Right ventricle myocardium inferior (tissue), 1 donor: ENCODE measurements at regions not wholly inside any gene's neighbourhood (a gene's known extent, or its start where the extent isn't known, plus 50 kb on each side); places are given as distances from the start of the nearest gene placed in this dataset.
A peak's percentile ranks its signal among the peaks of the same experiment; 100 is the strongest.
"Not testable (repeated sequence)": the region's sequence is repeated elsewhere in the genome, so short reads cannot be mapped to it uniquely, and the experiment has no call there.

Source experiments
- ATAC-seq: fragments of 200-7000 bp; cut with Tn5 transposase; one replicate; pipeline ENCODE4 v1.9.1; 2020; ENCODE audit warnings: mild to moderate bottlenecking, moderate library complexity
- DNase-seq: peaks from one replicate; pipeline ENCODE4 v3.0.0; 2021; ENCODE audit errors: missing footprints
- intact Hi-C: fragments of 100-400 bp; cut with DNase I; formaldehyde crosslinking; loops from one replicate; pipeline ENCODE4 v1.11.0; 2022
- donor health status: DM: no; HTN: yes; CAD: no; lungs with severe emphysema.

DNA sequence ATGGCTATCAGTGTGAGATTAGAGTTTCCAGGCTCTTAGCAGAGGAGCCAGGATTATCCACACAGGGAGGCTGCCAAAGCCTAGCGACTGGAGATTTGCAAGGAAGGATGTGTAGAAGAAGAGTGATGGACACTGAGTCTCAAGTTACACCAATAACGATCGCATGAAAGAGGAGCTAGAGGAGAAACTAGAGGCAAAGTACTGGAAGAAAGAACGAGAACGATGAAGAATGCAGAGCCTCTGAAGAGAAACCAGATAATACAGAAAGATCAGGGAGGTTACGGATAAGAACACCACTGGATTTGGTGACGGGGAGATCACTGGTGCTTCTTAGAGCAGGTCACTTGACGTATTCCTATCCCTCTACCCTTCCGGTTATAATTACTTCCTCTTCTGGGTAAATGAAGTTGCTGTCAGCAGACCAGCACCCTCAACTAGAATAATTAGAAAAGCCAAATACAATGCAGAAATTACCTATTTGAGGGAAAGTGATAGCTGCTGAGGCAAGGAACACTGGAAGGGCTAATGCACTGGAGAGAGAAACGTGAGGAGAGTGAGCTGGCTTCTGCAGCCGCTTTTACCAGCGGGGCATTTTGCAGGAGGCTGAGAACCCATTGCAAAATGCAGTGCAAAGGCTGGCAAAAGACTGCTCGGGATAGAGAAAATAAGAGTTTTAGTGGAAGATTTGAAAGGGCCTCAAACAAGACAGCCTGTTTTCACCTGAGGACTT is 93.1 kb upstream of the HIF1A start:
- intact Hi-C loops, result no loop called here
- no peak for DNase-seq
- peak; percentile 34 for ATAC-seq

DNA sequence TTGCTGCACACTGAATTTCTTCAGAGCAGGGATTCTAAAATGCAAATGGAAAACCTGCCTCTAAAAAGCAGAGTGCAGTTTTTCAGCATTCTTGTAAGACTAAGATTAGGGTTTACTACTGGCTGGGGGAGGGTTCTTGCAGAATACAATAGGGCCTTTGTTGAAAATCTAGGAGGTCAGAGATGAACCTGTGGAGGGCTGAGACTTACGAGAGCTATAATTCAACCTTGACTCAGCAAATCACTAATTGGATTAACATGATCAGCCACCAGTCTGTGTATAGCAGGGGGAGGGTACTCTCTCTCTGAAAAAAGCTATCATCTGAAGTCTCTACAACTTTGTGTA is 92.6 kb upstream of the HIF1A start:
- ATAC-seq (no peak), DNase-seq (no peak)
- intact Hi-C loops, result no loop called here

DNA sequence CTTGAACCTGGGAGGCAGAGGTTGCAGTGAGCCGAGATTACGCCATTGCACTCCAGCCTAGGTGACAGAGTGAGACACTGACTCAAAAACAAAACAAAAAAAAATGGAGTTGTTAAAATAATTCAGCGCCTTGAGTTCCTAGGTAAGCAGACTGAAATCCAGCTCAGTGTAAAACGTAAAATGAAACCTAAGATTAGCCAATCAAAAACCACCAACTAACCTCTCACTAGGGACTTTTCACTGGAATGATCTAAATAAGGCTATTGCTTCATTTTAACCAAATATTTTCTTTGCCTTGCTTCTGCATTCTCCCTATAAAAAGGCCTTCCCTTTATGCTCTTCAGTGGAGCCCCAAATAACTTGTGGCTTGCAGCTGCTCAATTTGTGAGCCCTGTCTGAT is 91.6 kb upstream of the HIF1A start:
- DNase-seq (no peak), ATAC-seq (no peak)
- intact Hi-C loops, result no loop called here

DNA sequence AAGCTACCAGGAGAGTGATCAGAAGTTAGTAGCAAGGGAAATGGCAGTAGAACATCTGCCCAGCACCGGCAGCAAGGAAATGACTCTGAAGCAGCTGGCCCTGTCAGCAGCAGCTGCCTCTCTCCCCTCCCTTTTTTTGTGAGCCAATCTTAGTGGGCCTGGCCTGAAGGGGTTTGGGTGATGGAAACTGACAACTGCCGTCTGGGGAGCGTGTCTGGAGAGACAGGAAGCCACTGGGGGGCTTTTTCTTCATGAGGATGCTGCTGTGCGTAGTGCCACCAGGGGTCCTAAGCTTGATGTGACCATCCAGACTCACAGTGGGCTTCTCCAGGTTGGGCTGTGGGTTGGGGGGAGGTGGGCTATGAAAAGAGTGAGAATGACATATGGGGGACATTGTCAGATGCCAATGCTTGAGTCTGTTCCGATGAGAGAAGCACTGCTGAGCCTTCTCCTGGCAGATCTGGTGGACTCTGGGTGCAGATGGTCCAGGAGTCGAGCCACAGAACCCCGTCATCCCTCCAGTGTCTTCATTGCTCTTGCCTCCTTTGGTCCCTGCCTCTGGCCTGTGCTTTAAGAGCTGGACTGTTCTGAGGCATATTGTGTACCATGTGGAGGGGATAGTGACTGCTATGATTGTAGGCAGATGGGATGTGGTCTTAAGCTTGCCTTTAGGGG is 87.6 kb upstream of the HIF1A start:
- ATAC-seq (no peak), DNase-seq (no peak)
- intact Hi-C loops, result no loop called here

DNA sequence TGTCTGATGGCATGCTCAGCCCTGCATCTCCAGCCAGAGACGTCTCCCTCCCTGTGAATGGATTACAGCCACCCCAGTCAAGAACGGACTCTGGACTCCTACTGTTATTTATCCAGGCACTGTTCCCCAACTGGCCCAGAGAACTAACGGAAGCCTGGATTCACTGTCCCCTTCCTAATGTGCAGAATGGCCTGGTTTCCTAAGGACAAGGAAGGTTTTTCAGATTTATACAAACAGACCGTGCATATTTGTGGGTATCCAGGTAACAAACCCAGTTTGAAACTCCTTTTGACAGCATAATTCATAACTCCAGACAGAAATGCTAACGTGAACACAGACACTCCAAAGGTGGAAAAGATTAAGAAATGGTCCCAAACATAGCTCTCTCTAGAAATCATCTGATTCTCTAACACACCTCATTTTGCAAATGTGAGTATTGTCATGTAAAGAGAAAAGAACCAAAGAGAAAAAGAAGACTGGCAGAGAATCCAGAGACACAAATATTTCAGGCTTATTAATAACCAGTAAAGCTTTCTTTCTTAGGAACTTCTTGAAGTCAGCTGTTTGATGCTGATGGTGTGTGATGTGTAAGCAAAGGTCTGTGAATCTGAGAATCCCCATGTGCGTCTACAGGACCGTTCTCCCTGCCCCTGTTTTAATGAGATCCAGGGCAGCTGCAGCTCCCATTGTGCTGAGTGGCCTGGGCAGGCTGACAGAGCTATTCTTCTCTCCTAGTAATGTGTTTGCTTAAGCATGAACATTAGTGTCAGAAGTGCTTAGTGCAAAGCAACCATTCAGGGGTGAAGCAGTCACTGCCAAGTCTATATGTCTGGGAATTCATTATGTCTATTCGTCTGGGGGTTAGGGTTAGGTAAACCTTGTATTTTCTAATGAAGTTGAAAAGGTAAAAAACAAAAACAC is 86.8 kb upstream of the HIF1A start:
- intact Hi-C loops, result no loop called here
- DNase-seq, result no peak
- peak; percentile 57 for ATAC-seq

DNA sequence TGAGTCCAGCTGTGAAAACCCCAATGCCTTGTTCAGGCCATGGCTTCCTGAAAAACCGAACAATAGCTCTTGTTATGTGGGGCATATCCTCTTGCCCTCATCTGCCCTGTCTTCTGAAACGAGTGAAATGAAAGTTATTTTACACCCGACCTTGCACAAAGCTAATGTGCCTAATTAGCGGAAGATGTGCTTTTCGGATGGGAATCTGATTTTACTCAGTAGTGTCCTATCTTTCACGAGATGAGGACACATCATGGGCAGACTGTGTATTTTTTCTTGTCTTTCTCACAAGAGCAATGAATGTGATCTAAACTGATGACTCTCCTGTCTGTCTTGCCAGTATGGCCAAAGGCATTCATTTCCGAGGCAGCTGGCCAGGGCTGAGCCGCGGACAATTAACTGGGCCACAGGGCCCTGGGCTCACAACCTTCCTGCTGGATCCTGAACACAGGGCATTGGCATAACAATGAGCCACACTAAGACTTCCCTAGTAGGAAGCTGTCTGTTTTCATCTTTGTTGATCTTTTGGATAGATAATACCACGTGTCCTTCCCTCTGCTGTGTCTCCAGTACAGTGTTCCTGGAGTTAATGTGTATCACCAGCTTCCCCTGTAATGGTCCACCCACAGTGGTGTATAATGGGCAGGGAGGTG is 86.0 kb upstream of the HIF1A start:
- DNase-seq, result no peak
- peak; percentile 63 for ATAC-seq
- intact Hi-C loops, result no loop called here

DNA sequence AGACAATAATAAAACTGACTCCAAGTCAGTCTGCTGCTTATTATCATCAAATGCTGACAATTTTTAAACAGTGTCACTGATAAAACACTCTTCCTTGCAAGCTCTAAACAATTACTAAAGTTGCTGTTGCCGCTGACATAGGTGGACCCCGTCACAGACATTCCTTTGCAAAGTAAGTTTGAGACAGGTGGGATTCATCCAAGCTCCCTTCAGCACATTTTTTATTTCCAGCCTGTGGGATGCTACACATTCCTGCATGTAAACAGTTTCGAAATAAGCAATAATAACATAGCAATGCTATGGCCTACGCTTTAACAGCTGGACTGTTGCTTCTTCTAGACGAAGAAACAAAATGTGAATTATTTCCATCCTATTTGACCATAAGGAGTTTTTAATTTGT is 85.4 kb upstream of the HIF1A start:
- ATAC-seq, result no peak
- DNase-seq, result no peak
- intact Hi-C loops, result no loop called here

DNA sequence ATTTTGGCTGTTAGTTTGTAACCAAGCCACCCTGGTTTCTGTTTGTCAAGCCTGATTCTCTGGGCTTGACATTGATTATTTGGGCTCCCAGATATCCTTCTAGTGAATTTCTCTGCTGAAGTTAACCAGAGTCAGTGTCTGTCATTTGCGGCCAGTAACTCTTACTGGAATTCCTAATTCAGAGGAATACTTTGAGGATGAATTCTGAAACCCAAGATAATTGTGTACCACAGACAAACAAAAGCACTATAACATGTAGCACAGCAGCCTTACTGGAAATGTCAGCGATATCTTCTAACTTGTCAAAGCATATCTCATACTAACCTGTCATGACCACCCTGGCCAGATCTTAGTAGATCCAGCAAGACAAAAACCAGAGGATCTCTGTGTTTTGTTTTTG is 84.4 kb upstream of the HIF1A start:
- ATAC-seq, result no peak
- intact Hi-C loops, result no loop called here
- DNase-seq, result no peak

DNA sequence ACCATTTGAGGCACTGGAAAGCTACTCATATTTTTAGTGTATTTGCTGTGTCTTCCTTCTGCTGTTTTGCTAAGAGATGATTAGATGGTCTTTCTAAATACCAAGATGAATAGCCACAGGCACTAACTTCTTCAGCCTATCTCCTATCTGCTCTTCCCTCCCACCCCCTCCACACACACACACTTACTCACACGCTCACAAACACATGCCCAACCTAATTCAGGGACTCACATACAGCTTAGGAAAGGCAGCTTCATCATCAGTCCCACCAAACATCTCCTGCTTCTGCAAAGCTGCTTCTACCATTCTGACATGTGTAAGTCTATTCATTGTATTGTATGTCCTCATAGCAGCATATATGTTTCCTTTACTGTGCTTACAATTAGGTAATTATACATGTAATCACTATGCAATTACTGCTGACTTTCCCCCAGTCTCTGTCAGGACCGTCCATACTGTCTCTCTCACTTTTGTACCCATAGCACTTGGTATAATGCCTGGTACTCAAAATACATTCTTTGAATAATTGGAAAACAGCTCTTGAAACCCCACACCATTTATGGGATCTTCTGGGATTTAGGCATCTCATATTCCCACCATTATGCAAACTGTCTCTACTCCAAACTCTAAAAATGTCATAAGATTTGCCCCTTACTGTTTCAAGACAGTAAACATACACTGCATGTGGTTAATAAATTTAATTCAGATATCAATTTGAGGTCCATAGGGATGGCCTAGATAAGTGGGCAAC is 83.3 kb upstream of the HIF1A start:
- DNase-seq, result no peak
- intact Hi-C loops, result no loop called here
- no peak for ATAC-seq

DNA sequence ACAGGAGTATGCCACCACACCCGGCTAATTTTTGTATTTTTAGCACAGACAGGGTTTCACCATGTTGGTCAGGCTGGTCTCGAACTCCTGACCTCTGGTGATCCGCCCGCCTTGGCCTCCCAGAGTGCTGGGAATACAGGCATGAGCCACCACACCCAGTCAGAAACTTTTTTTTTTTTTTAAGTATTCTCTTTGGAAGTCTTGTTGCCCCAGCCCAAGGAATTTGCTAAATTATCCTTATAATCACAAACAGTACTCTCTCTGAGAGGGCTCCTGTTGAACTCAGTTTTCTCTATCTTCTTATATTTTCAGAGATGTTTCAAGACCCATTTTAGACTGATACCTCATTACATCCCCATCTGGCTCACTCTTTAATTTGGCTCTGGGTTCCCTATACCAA is 82.3 kb upstream of the HIF1A start:
- intact Hi-C loops, ATAC-seq, DNase-seq: not testable (repeated sequence)

DNA sequence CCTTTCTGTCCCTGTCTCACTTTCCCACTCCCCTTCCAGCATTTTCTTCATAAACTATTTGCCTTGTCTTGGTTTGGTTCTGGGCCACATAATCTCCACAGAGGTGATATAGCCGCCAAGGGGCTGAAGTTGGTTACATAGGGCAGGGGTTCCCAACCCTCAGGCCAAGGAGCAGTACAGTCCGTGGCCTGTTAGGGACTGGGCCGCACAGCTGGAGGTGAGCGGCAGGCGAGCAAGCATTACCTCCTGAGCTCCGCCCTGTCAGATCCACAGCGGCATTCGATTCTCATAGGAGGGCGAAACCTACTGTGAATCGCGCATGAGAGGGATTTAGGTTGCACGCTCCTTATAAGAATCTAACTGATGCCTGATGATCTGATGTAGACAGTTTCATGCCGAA is 80.6 kb upstream of the HIF1A start:
- no peak for DNase-seq
- no peak for ATAC-seq
- intact Hi-C loops, result no loop called here

DNA sequence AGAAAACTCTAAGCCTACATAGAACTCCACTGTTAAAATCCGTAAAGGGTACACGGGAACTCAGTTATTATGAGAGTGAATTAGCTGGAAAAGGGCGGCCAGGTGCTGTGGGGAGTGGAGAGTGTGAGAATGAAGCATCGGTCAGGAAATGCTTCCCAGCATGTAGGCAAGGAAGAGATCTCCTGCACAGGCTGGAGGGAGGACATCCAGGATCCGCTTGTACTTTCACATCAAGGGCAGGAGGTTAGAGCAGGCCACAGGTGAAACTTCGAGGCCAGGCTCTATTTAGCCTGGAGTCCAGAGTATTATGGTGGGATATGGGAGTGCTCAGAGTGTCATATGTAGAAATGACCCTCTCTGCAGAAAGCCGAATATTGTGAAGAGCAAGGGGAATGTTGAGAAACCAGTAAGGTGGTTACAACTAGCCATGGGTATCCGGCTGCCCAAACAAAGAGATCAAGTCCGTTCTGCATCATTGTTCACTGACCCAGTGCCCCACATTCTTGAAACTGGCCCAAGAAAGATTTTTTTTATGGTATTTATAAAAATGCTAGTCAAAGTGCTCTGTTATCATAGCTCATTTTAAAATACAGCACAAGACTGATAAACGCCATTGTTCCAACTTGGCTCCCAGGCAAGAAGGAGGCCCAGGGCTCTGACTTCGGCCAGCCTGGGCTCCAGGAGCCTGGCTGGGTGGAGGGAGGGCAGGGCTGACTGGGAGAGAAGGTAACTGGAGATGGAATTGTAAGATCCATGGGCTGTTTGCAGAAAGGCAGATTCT is 79.4 kb upstream of the HIF1A start:
- no peak for ATAC-seq
- no peak for DNase-seq
- intact Hi-C loops, result no loop called here

DNA sequence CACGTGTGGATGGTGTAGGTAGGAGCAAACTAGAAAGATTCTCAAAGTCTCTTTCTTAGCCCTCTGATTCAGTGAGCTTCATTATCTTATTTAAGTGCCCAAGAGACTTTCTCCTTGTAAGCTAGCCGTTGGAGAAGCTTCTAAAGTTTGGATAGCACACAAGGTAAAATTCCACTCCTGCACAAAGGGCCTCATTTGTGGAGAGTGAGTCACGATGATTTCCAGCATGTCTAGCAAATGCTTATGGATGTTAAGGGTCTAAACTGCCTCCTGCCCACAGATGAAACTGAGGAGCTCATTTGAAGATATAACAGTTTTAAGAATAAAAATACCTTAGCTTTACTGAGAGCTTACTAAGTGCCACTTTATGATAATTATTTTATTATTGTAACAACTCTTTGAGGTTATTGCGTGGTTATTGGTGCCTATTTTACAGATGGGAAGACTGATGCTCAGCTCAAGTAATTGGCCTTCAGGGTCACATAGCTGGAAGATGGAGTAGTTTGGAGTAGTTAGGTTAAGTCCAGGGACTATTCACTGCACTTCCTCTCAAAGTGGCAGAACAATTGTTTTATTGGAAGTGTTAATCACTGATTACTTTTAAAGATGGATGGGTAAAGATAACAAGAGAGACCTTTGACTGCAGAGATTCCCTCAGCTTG is 78.7 kb upstream of the HIF1A start:
- ATAC-seq (no peak), DNase-seq (no peak)
- intact Hi-C loops, result no loop called here

DNA sequence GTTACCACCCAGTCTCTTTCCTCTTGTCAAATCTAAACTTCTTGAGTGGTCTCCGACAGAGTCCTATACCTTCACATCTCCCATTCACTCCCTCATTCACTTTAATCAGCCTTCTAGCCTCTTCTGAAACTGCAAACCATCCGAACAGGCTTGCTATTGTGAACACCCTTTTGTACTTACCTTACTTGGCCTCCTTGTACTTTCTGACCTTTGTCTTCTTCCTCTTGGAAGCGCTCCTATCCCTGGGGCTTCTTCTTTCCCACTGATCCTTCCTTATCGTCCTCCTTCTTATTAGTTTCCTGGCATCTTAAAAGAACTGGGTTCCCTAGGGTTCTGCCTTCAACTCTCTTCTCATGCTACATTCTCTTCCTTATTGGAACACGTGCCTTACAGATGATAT is 76.9 kb upstream of the HIF1A start:
- ATAC-seq, result no peak
- DNase-seq, result no peak
- intact Hi-C loops, result no loop called here

DNA sequence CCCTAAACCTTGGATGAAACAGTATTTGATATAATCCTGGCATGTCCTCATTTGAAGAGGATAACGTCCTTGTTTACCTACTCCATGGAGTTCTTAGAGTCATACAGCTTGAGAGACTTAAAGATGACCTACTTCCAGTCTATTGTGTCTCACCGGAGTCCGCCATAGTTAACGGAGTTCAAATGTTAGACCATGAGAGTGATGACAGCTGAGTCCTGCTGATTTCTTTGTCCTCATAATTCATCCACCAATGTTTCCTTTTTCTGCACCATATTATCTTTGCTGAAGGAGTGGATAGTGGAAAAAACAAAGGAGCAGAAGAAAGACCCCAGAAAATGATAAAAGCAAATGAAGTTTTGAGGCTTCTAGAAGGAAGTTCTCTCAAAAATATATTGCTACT is 75.8 kb upstream of the HIF1A start:
- ATAC-seq, result no peak
- DNase-seq, result no peak
- intact Hi-C loops, result no loop called here

DNA sequence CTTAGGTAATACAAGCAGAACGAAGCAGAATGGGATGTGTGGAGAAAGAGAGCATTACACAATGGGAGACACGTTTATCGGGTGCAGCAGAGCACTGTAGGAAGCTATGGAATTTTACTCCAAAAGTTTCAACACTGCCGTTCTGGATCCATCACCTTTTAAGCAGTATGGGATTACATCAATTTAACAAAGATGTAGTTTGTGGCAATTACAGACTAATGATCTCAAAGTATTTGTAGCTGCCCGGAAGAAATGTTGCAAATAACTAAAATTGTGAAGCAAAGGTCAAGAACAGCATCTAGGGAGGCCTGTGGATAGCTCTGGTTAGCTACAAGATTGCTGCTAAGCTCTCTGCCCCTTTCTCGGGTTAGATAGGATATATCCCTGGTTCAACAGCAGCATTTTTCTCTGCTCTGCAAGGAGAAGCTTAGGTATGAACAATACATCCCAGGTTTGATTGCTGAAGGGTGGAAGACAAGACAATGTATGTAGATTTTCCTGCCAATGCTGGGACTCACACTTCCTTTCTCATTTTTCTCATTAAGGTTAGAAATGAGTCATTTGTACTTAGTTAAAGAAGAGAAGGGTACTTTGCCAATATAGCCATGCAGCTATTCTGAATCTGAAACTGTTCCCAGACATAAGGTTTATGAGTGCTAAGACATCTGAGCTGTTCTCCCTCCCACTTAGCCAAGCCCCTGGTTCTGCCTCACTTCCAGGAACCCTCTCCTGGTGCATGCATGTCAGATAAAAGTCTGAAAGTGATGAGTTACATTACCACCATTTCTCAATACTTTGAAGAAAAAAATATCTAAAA is 75.0 kb upstream of the HIF1A start:
- intact Hi-C loops, result no loop called here
- ATAC-seq (no peak), DNase-seq (no peak)

DNA sequence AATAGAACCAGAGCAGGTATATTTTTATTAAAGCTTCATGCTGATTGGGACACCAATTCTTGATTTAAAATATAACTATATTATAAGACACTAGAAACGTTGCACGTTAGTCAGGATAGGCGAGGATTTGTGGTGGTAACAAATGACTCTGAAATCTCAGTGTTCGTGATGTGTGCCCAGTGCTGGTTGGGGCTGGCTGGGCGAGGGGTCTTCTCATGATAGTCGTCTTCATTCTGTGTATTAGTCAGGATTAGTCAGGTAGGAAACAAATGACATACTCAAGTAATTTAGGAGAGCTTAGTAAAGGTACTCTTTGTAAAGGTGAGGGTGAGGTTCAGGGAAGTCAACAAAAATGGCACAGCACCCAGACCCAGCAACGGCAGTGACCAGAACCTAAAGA is 73.9 kb upstream of the HIF1A start:
- intact Hi-C loops, result no loop called here
- ATAC-seq (no peak), DNase-seq (no peak)
